DOHH2 (cell line): ENCODE measurements at regions not wholly inside any gene's neighbourhood (a gene's known extent, or its start where the extent isn't known, plus 50 kb on each side); places are given as distances from the start of the nearest gene placed in this dataset.

ENCODE experiments used
- CTCF ChIP-seq: fragments of 200-600 bp; sonication (generic); IDR thresholded peaks from one replicate; pipeline ENCODE4 v1.5.1; 2014; ENCODE audit warnings: antibody characterized with exemption, mild to moderate bottlenecking, low read depth, low read length; ENCODE audit not compliant: poor library complexity, severe bottlenecking
- EZH2phosphoT487 ChIP-seq: fragments of 200-600 bp; sonication (generic); IDR thresholded peaks from 2 replicates; pipeline ENCODE4 v1.6.1; 2017; ENCODE audit warnings: borderline replicate concordance, mild to moderate bottlenecking, antibody characterized with exemption, low read length, moderate library complexity, mixed read lengths

- no peak for TF ChIP-seq CTCF
- TF ChIP-seq EZH2phosphoT487, result no peak
These were observed 514.6 kb upstream of the ADAMTS9 start for GRCh38 chr3:65202395-65202794.
